SK-N-SH treated with all-trans-retinoic acid at 6 μM for 48 hours (cell line): ENCODE measurements at regions not wholly inside any gene's neighbourhood (a gene's known extent, or its start where the extent isn't known, plus 50 kb on each side); places are given as distances from the start of the nearest gene placed in this dataset.
"Not testable (repeated sequence)": the region's sequence is repeated elsewhere in the genome, so short reads cannot be mapped to it uniquely, and the experiment has no call there.

Experiments used
- ATAC-seq: fragments of 200-7000 bp; cut with Tn5 transposase; 3 replicates; pipeline ENCODE4 v1.9.1; 2020; ENCODE audit warnings: mild to moderate bottlenecking, moderate library complexity
- ARNTL ChIP-seq: fragments of 450-650 bp; formaldehyde crosslinking; IDR thresholded peaks from 2 replicates; pipeline ENCODE4 v1.5.0; 2020; ENCODE audit warnings: low read depth, mild to moderate bottlenecking, moderate library complexity, borderline replicate concordance
- BACH2 ChIP-seq: fragments of 250-450 bp; sonication (Bioruptor Pico); IDR thresholded peaks from 2 replicates; pipeline ENCODE4 v1.9.0; 2021; ENCODE audit warnings: mild to moderate bottlenecking, borderline replicate concordance
- CREB5 ChIP-seq: fragments of 250-450 bp; sonication (Bioruptor Pico); IDR thresholded peaks from 2 replicates; pipeline ENCODE4 v1.5.1; 2020; ENCODE audit warnings: low read depth, mild to moderate bottlenecking, moderate library complexity
- CSDC2 ChIP-seq: fragments of 250-450 bp; sonication (Bioruptor Pico); IDR thresholded peaks from 2 replicates; pipeline ENCODE4 v1.5.0; 2020; ENCODE audit warnings: mild to moderate bottlenecking, moderate library complexity
- CSRNP3 ChIP-seq: fragments of 250-450 bp; sonication (Bioruptor Pico); IDR thresholded peaks from 2 replicates; pipeline ENCODE4 v1.5.1; 2021; ENCODE audit warnings: mild to moderate bottlenecking, moderate library complexity
- ESRRG ChIP-seq: fragments of 250-450 bp; sonication (Bioruptor Pico); IDR thresholded peaks from 2 replicates; pipeline ENCODE4 v1.6.1; 2021; ENCODE audit warnings: mild to moderate bottlenecking
- GLIS3 ChIP-seq: fragments of 250-450 bp; sonication (Bioruptor Pico); IDR thresholded peaks from 2 replicates; pipeline ENCODE4 v1.5.0; 2020; ENCODE audit warnings: mild to moderate bottlenecking, moderate library complexity
- ISL1 ChIP-seq: fragments of 250-450 bp; sonication (Bioruptor Pico); IDR thresholded peaks from 2 replicates; pipeline ENCODE4 v2.1.2; 2022; ENCODE audit warnings: mild to moderate bottlenecking, moderate library complexity
- OSR1 ChIP-seq: fragments of 250-450 bp; sonication (Bioruptor Pico); IDR thresholded peaks from 2 replicates; pipeline ENCODE4 v1.8.0; 2022; ENCODE audit warnings: moderate library complexity, mild to moderate bottlenecking, inconsistent platforms
- PATZ1 ChIP-seq: fragments of 250-450 bp; sonication (Bioruptor Pico); IDR thresholded peaks from 2 replicates; pipeline ENCODE4 v1.8.0; 2020; ENCODE audit warnings: mild to moderate bottlenecking, moderate library complexity, borderline replicate concordance
- PPARA ChIP-seq: fragments of 250-450 bp; sonication (Bioruptor Pico); IDR thresholded peaks from 2 replicates; pipeline ENCODE4 v1.5.0; 2020; ENCODE audit warnings: mild to moderate bottlenecking, borderline replicate concordance
- RARB ChIP-seq: fragments of 250-450 bp; sonication (Bioruptor Pico); IDR thresholded peaks from 2 replicates; pipeline ENCODE4 v1.8.0; 2021; ENCODE audit warnings: mild to moderate bottlenecking, moderate library complexity
- SNAI2 ChIP-seq: fragments of 250-450 bp; sonication (Bioruptor Pico); IDR thresholded peaks from 2 replicates; pipeline ENCODE4 v1.5.0; 2020; ENCODE audit warnings: mild to moderate bottlenecking, moderate library complexity
- TCF4 ChIP-seq: fragments of 250-450 bp; sonication (Bioruptor Pico); IDR thresholded peaks from 2 replicates; pipeline ENCODE4 v1.8.0; 2021; ENCODE audit warnings: mild to moderate bottlenecking, moderate library complexity, borderline replicate concordance
- TOX ChIP-seq: fragments of 250-450 bp; sonication (Bioruptor Pico); IDR thresholded peaks from 2 replicates; pipeline ENCODE4 v1.8.0; 2021; ENCODE audit warnings: mild to moderate bottlenecking, moderate library complexity, borderline replicate concordance
- TSHZ2 ChIP-seq: fragments of 250-450 bp; sonication (Bioruptor Pico); IDR thresholded peaks from 2 replicates; pipeline ENCODE4 v1.5.0; 2020; ENCODE audit warnings: mild to moderate bottlenecking, moderate library complexity
- ZC3H10 ChIP-seq: fragments of 250-450 bp; sonication (Bioruptor Pico); IDR thresholded peaks from 2 replicates; pipeline ENCODE4 v1.5.1; 2021; ENCODE audit warnings: mild to moderate bottlenecking, moderate library complexity
- ZFP3 ChIP-seq: fragments of 250-450 bp; sonication (Bioruptor Pico); IDR thresholded peaks from 2 replicates; pipeline ENCODE4 v1.5.0; 2020; ENCODE audit warnings: mild to moderate bottlenecking, moderate library complexity
- ZFP30 ChIP-seq: fragments of 450-650 bp; formaldehyde crosslinking; IDR thresholded peaks from 2 replicates; pipeline ENCODE4 v1.5.0; 2022; ENCODE audit warnings: mild to moderate bottlenecking, moderate library complexity
- ZNF565 ChIP-seq: fragments of 450-650 bp; formaldehyde crosslinking; conservative IDR thresholded peaks from 2 replicates; pipeline ENCODE4 v1.5.0; 2020; ENCODE audit warnings: low read depth, mild to moderate bottlenecking, moderate library complexity
- ZNF70 ChIP-seq: fragments of 450-650 bp; formaldehyde crosslinking; IDR thresholded peaks from 2 replicates; pipeline ENCODE4 v1.5.0; 2020; ENCODE audit warnings: mild to moderate bottlenecking, moderate library complexity
- ZNF8 ChIP-seq: fragments of 450-650 bp; formaldehyde crosslinking; IDR thresholded peaks from 2 replicates; pipeline ENCODE4 v1.5.0; 2020; ENCODE audit warnings: mild to moderate bottlenecking, moderate library complexity

GRCh38 chr3:182019926-182020325 is 308.2 kb downstream of the SOX2 start:
- TF ChIP-seq CSDC2 (CRISPR knock-in tag) (no peak), CSRNP3 (CRISPR knock-in tag) (no peak), PPARA (CRISPR knock-in tag) (no peak), ZC3H10 (CRISPR knock-in tag) (no peak), ISL1 (no peak), TOX (CRISPR knock-in tag) (no peak), ZFP3 (CRISPR knock-in tag) (no peak), ZNF565 (CRISPR knock-in tag) (no peak), ARNTL (CRISPR knock-in tag) (no peak), OSR1 (CRISPR knock-in tag) (no peak), ZFP30 (CRISPR knock-in tag) (no peak), PATZ1 (CRISPR knock-in tag) (no peak), BACH2 (no peak), TCF4 (CRISPR knock-in tag) (no peak), CREB5 (CRISPR knock-in tag) (no peak), ZNF8 (CRISPR knock-in tag) (no peak), GLIS3 (no peak), SNAI2 (CRISPR knock-in tag) (no peak)
- ATAC-seq = no peak

- no peak for TF ChIP-seq PPARA (CRISPR knock-in tag)
- no peak for TF ChIP-seq PATZ1 (CRISPR knock-in tag)
- TF ChIP-seq ZNF565 (CRISPR knock-in tag) = no peak
- TF ChIP-seq RARB (CRISPR knock-in tag) = no peak
- no peak for TF ChIP-seq ZFP30 (CRISPR knock-in tag)
- no peak for TF ChIP-seq OSR1 (CRISPR knock-in tag)
- TF ChIP-seq GLIS3 = no peak
- TF ChIP-seq CSDC2 (CRISPR knock-in tag) = no peak
- TF ChIP-seq ZNF70 = no peak
- no peak for TF ChIP-seq TOX (CRISPR knock-in tag)
- TF ChIP-seq BACH2 = no peak
- TF ChIP-seq TCF4 (CRISPR knock-in tag) = no peak
- TF ChIP-seq ARNTL (CRISPR knock-in tag) = no peak
- no peak for ATAC-seq
Measured at GRCh38 chr3:182023843-182024242, 312.1 kb downstream of the SOX2 start.

- TF ChIP-seq ZNF565 (CRISPR knock-in tag) = no peak
- no peak for TF ChIP-seq TCF4 (CRISPR knock-in tag)
- no peak for TF ChIP-seq OSR1 (CRISPR knock-in tag)
- no peak for ATAC-seq
Measured at GRCh38 chr3:182027366-182027765, 315.6 kb downstream of the SOX2 start.

- no peak for TF ChIP-seq ZC3H10 (CRISPR knock-in tag)
- TF ChIP-seq ARNTL (CRISPR knock-in tag) = no peak
- TF ChIP-seq OSR1 (CRISPR knock-in tag) = no peak
- TF ChIP-seq GLIS3 = no peak
- TF ChIP-seq ZNF565 (CRISPR knock-in tag) = no peak
- no peak for TF ChIP-seq ESRRG (CRISPR knock-in tag)
- no peak for TF ChIP-seq ZFP3 (CRISPR knock-in tag)
- no peak for TF ChIP-seq BACH2
- no peak for TF ChIP-seq ZNF70
- TF ChIP-seq TSHZ2 (CRISPR knock-in tag) = no peak
- TF ChIP-seq PATZ1 (CRISPR knock-in tag) = no peak
- TF ChIP-seq PPARA (CRISPR knock-in tag) = no peak
- TF ChIP-seq ZFP30 (CRISPR knock-in tag) = no peak
- no peak for TF ChIP-seq TOX (CRISPR knock-in tag)
- TF ChIP-seq ZNF8 (CRISPR knock-in tag) = no peak
- no peak for TF ChIP-seq RARB (CRISPR knock-in tag)
- ATAC-seq = no peak
Measured at GRCh38 chr3:182028081-182028480, 316.4 kb downstream of the SOX2 start.

- not testable (repeated sequence) for ATAC-seq
Measured at GRCh38 chr3:182034231-182034630, 322.5 kb downstream of the SOX2 start.
